H54 (cell line): ENCODE measurements at regions not wholly inside any gene's neighbourhood (a gene's known extent, or its start where the extent isn't known, plus 50 kb on each side); places are given as distances from the start of the nearest gene placed in this dataset.
A peak's percentile ranks its signal among the peaks of the same experiment; 100 is the strongest.

Source experiments
- DNase-seq: peaks from one replicate; pipeline ENCODE4 v3.0.0; 2011; ENCODE audit warnings: low spot score, mixed read lengths; ENCODE audit not compliant: insufficient read length
- FAIRE-seq: peaks from 3 replicates; lab custom pipeline; 2011; peaks lifted over from hg19 to GRCh38; lab: Jason Lieb, UNC
- POLR2A ChIP-seq: IDR thresholded peaks from 2 replicates; pipeline ENCODE4 v1.6.1; 2011; ENCODE audit warnings: low read depth, mild to moderate bottlenecking, low read length

GRCh38 chr3:104868291-104868690 is 498.4 kb upstream of the ALCAM start:
- FAIRE-seq: no peak
- no peak for TF ChIP-seq POLR2A
- no peak for DNase-seq

GRCh38 chr3:104870276-104870675 is 496.4 kb upstream of the ALCAM start:
- TF ChIP-seq POLR2A: no peak
- no peak for DNase-seq
- FAIRE-seq: no peak

- DNase-seq: no peak
- no peak for FAIRE-seq
- TF ChIP-seq POLR2A: no peak
These were observed 493.4 kb upstream of the ALCAM start for GRCh38 chr3:104873331-104873730.

GRCh38 chr3:104878395-104878794 is 488.3 kb upstream of the ALCAM start:
- DNase-seq: no peak
- no peak for FAIRE-seq
- no peak for TF ChIP-seq POLR2A

- FAIRE-seq (no peak), DNase-seq (no peak)
- no peak for TF ChIP-seq POLR2A
These were observed 486.8 kb upstream of the ALCAM start for GRCh38 chr3:104879919-104880318.

- DNase-seq (no peak), FAIRE-seq (peak; percentile 78)
- TF ChIP-seq POLR2A: no peak
These were observed 481.4 kb upstream of the ALCAM start for GRCh38 chr3:104885214-104885814.

- TF ChIP-seq POLR2A: no peak
- no peak for FAIRE-seq
- no peak for DNase-seq
These were observed 480.3 kb upstream of the ALCAM start for GRCh38 chr3:104886220-104886995.

- no peak for DNase-seq
- FAIRE-seq: no peak
- TF ChIP-seq POLR2A: no peak
These were observed 479.6 kb upstream of the ALCAM start for GRCh38 chr3:104887069-104887468.

- FAIRE-seq (no peak), DNase-seq (no peak)
- TF ChIP-seq POLR2A: no peak
These were observed 479.1 kb upstream of the ALCAM start for GRCh38 chr3:104887619-104888018.

- FAIRE-seq: no peak
- TF ChIP-seq POLR2A: no peak
- DNase-seq: no peak
These were observed 474.7 kb upstream of the ALCAM start for GRCh38 chr3:104892044-104892443.

- DNase-seq: no peak
- no peak for FAIRE-seq
- no peak for TF ChIP-seq POLR2A
These were observed 470.1 kb upstream of the ALCAM start for GRCh38 chr3:104896624-104897023.

- no peak for FAIRE-seq
- no peak for DNase-seq
- TF ChIP-seq POLR2A: no peak
These were observed 465.3 kb upstream of the ALCAM start for GRCh38 chr3:104901396-104901795.

GRCh38 chr3:104903064-104903463 is 463.6 kb upstream of the ALCAM start:
- FAIRE-seq (no peak), DNase-seq (no peak)
- no peak for TF ChIP-seq POLR2A

GRCh38 chr3:104906001-104906639 is 460.6 kb upstream of the ALCAM start:
- no peak for DNase-seq
- no peak for FAIRE-seq
- no peak for TF ChIP-seq POLR2A
